ENCODE measurements at regions not wholly inside any gene's neighbourhood (a gene's known extent, or its start where the extent isn't known, plus 50 kb on each side); places are given as distances from the start of the nearest gene placed in this dataset.

GRCh38 chr11:80109652-80110051 is 668.8 kb upstream of the TENM4 start:
- TF ChIP-seq CTCF (IDR thresholded peaks at IDR 0.05; ENCODE audit: low read depth, low read length, poor library complexity, severe bottlenecking) (no peak), EZH2phosphoT487 (IDR thresholded peaks at IDR 0.05; ENCODE audit: borderline replicate concordance, low read length) (no peak)
